ENCODE measurements at regions not wholly inside any gene's neighbourhood (a gene's known extent, or its start where the extent isn't known, plus 50 kb on each side); places are given as distances from the start of the nearest gene placed in this dataset.

DNA sequence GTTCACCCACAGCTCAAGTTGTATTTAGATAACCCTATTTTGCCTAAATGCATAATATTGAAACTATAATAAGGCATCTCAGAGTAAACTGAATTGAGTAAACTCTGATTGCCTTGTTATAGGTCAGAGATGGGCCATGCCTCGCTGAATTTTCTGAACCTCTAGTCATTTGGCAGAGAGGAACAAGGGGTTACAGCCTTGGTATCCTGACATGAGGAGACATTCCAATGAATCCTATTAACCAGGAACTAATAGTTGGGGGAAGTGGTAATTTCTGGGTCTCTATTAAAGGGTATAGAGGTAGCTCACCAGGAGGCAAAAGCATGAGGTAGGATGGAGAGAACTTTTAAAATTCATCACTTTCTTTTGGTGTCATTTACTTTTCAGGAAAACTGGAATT lies 227.4 kb upstream of the CHST9 start:
- Histone ChIP-seq H3K4me3 (replicated peaks in 1 of 2; ENCODE audit: low read depth in 1 of 2, low read length in 2 of 2) (no peak overlapping the region), H3K9me3 (ENCODE audit: control insufficient read depth in 1 of 2, insufficient read depth in 1 of 2, low read depth in 1 of 2, low read length in 2 of 2) (no peaks in the 10 kb centered on the region), H2AFZ (ENCODE audit: low read depth, low read length, poor library complexity, severe bottlenecking) (no peak overlapping the region), H3K79me2 (ENCODE audit: insufficient read depth, low read length) (no peaks in the 10 kb centered on the region), H3K9ac (ENCODE audit: low read length) (no peak overlapping the region), H3K27me3 (ENCODE audit: insufficient read depth, low read length) (no peaks in the 10 kb centered on the region), H3K27ac (ENCODE audit: low read depth, low read length) (no peak overlapping the region), H3K9me2 (ENCODE audit: insufficient read depth) (no peaks in the 10 kb centered on the region), H4K20me1 (ENCODE audit: insufficient read depth) (no peaks in the 10 kb centered on the region), H3K4me2 (ENCODE audit: low read length) (no peak overlapping the region), H3K4me1 (ENCODE audit: control insufficient read depth in 1 of 2, insufficient read depth in 2 of 2, low read length in 2 of 2) (no peaks in the 10 kb centered on the region), H3K36me3 (ENCODE audit: control insufficient read depth in 1 of 2, insufficient read depth in 2 of 2, low read length in 2 of 2) (no peaks in the 10 kb centered on the region)
- ChIA-PET RAD21 (ENCODE audit: low non-redundant PET in 1 of 2, low total read pairs in 2 of 2, uncharacterized antibody in 2 of 2, unreplicated experiment in 2 of 2) (no interaction called here), POLR2A (no interaction called here), CTCF (no interaction called here)
- ATAC-seq (no peak), DNase-seq (ENCODE audit: low read depth, low spot score) (no peak)
- intact Hi-C loops (cut with micrococcal nuclease): no loop called here
- no TSS peak for BruUV-seq (replicated peaks)
- TF ChIP-seq EZH2phosphoT487 (IDR thresholded peaks at IDR 0.05; ENCODE audit: borderline replicate concordance) (no peak), POLR2AphosphoS5 (IDR thresholded peaks at IDR 0.05; ENCODE audit: low read depth, low read length) (no peak)

DNA sequence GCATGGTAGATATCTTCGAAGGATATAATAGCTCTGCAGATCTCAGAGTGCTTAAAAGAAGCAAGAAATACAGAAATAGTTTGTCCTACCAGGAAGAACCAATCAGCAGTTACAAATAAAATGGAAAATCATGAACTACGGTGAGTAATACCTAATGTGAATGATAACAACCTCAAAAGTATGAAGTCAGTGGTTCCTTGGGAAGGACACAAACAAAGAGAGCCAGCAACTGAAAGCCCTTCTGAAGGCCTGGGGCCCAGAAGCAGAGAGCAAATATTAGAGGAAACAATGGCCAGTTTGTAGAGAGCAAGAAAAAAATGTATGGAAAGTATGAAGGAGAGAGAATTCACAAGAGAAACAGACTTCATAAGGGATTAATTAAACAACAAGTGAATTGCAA lies 226.8 kb upstream of the CHST9 start:
- no TSS peak for BruUV-seq (replicated peaks)
- Histone ChIP-seq H3K27ac (ENCODE audit: low read depth, low read length) (no peak overlapping the region), H3K9me3 (ENCODE audit: control insufficient read depth in 1 of 2, insufficient read depth in 1 of 2, low read depth in 1 of 2, low read length in 2 of 2) (no peaks in the 10 kb centered on the region), H3K9ac (ENCODE audit: low read length) (no peak overlapping the region), H3K79me2 (ENCODE audit: insufficient read depth, low read length) (no peaks in the 10 kb centered on the region), H2AFZ (ENCODE audit: low read depth, low read length, poor library complexity, severe bottlenecking) (no peak overlapping the region), H3K4me3 (replicated peaks in 1 of 2; ENCODE audit: low read depth in 1 of 2, low read length in 2 of 2) (no peak overlapping the region), H3K9me2 (ENCODE audit: insufficient read depth) (no peaks in the 10 kb centered on the region), H3K4me1 (ENCODE audit: control insufficient read depth in 1 of 2, insufficient read depth in 2 of 2, low read length in 2 of 2) (no peaks in the 10 kb centered on the region), H4K20me1 (ENCODE audit: insufficient read depth) (no peaks in the 10 kb centered on the region), H3K27me3 (ENCODE audit: insufficient read depth, low read length) (no peaks in the 10 kb centered on the region), H3K36me3 (ENCODE audit: control insufficient read depth in 1 of 2, insufficient read depth in 2 of 2, low read length in 2 of 2) (no peaks in the 10 kb centered on the region), H3K4me2 (ENCODE audit: low read length) (no peak overlapping the region)
- CTCF ChIA-PET: no interaction called here
- RAD21 ChIA-PET (ENCODE audit: low non-redundant PET in 1 of 2, low total read pairs in 2 of 2, uncharacterized antibody in 2 of 2, unreplicated experiment in 2 of 2): no interaction called here
- POLR2A ChIA-PET: no interaction called here
- ATAC-seq (no peak), DNase-seq (ENCODE audit: low read depth, low spot score) (no peak)
- intact Hi-C loops (cut with micrococcal nuclease): no loop called here
- TF ChIP-seq, protein P1, sequence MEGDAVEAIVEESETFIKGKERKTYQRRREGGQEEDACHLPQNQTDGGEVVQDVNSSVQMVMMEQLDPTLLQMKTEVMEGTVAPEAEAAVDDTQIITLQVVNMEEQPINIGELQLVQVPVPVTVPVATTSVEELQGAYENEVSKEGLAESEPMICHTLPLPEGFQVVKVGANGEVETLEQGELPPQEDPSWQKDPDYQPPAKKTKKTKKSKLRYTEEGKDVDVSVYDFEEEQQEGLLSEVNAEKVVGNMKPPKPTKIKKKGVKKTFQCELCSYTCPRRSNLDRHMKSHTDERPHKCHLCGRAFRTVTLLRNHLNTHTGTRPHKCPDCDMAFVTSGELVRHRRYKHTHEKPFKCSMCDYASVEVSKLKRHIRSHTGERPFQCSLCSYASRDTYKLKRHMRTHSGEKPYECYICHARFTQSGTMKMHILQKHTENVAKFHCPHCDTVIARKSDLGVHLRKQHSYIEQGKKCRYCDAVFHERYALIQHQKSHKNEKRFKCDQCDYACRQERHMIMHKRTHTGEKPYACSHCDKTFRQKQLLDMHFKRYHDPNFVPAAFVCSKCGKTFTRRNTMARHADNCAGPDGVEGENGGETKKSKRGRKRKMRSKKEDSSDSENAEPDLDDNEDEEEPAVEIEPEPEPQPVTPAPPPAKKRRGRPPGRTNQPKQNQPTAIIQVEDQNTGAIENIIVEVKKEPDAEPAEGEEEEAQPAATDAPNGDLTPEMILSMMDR (IDR thresholded peaks at IDR 0.05 in 2 of 3, conservative IDR thresholded peaks at IDR 0.05 in 1 of 3; ENCODE audit: borderline replicate concordance in 1 of 3, insufficient read depth in 1 of 3, low read depth in 2 of 3, low read length in 2 of 3): no peak
- TF ChIP-seq EZH2phosphoT487 (IDR thresholded peaks at IDR 0.05; ENCODE audit: borderline replicate concordance) (no peak), REST (IDR thresholded peaks at IDR 0.05; ENCODE audit: low read depth) (no peak), CBX3 (IDR thresholded peaks at IDR 0.05; ENCODE audit: low read depth) (no peak), SRF (IDR thresholded peaks at IDR 0.05; ENCODE audit: low read depth) (no peak), POLR2AphosphoS5 (IDR thresholded peaks at IDR 0.05; ENCODE audit: low read depth, low read length) (no peak), ELF1 (IDR thresholded peaks at IDR 0.05; ENCODE audit: borderline replicate concordance, low read depth) (no peak), YY1 (IDR thresholded peaks at IDR 0.05; ENCODE audit: extremely low read depth, insufficient replicate concordance, low read depth, low read length) (no peak), RAD21 (IDR thresholded peaks at IDR 0.05; ENCODE audit: low read depth) (no peak), ATF3 (IDR thresholded peaks at IDR 0.05) (no peak), ZNF274 (IDR thresholded peaks at IDR 0.05; ENCODE audit: low read depth, low read length) (no peak), CEBPB (IDR thresholded peaks at IDR 0.05; ENCODE audit: low read depth) (no peak), POLR2A (IDR thresholded peaks at IDR 0.05; ENCODE audit: borderline replicate concordance, extremely low read depth, insufficient read depth, insufficient read length) (no peak)
- TF ChIP-seq, protein P2, sequence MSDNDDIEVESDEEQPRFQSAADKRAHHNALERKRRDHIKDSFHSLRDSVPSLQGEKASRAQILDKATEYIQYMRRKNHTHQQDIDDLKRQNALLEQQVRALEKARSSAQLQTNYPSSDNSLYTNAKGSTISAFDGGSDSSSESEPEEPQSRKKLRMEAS (IDR thresholded peaks at IDR 0.05): no peak

Data from HCT116 (cell line).